OCI-LY3 (cell line): ENCODE measurements at regions not wholly inside any gene's neighbourhood (a gene's known extent, or its start where the extent isn't known, plus 50 kb on each side); places are given as distances from the start of the nearest gene placed in this dataset.

Source experiments
- CTCF ChIP-seq: fragments of 200-600, 300-600 bp; sonication (generic); IDR thresholded peaks from 2 replicates; pipeline ENCODE4 v1.5.1; 2014; ENCODE audit warnings: antibody characterized with exemption, low read length, low read depth
- EZH2phosphoT487 ChIP-seq: fragments of 200-600 bp; shearing (Covaris generic); IDR thresholded peaks from 2 replicates; pipeline ENCODE4 v1.6.1; 2018; ENCODE audit warnings: antibody characterized with exemption, mixed run types, low read depth

- TF ChIP-seq CTCF (no peak), EZH2phosphoT487 (no peak)
Measured at GRCh38 chr6:159110748-159111147, 58.5 kb upstream of the FNDC1 start.
